Activated T-cell treated with anti-CD3 and anti-CD28 coated beads for 24 hours (primary cell): ENCODE measurements at regions not wholly inside any gene's neighbourhood (a gene's known extent, or its start where the extent isn't known, plus 50 kb on each side); places are given as distances from the start of the nearest gene placed in this dataset.
"Not testable (repeated sequence)": the region's sequence is repeated elsewhere in the genome, so short reads cannot be mapped to it uniquely, and the experiment has no call there.

Experiments used
- DNase-seq: peaks from one replicate; pipeline ENCODE4 v3.0.0-alpha.2; 2020; ENCODE audit warnings: low read depth

DNA sequence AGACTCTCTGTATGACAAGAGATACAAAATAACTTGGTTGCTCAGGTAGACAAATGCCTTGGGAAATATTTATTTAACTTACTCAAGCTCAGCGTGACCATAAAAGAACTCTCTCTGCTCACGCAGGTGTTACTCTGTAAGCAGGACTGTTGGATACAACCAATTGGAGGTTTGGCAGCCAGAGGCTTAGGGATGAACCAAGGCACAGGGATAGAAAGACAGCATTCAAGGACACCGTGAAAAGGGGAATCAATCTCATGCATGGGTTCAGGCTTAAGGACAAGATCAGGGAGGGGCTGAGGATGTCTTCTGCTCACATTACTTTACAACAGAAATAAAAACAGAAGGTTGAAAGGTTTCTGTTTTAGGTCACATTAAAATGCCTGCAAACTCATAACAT lies 389.0 kb upstream of the BRINP1 start:
- DNase-seq = no peak

DNA sequence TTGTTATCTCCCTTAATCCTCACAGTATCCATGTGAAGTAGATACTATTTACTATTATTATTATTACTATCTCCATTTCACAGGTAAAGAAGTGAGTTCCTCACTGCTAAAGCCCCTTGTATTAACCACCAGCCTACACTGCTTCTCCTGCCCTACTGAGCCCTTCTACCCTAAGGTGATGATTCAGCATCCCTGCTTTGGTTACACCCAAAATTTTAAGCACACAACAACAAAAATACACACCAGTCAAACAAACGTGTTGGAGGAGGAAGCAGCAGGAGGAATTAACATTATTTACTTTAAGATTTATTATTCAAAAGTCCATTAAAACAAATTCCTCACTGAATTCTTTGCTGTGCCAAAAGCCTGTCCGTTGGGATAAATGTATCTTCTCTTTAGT lies 370.2 kb upstream of the BRINP1 start:
- DNase-seq = no peak

DNA sequence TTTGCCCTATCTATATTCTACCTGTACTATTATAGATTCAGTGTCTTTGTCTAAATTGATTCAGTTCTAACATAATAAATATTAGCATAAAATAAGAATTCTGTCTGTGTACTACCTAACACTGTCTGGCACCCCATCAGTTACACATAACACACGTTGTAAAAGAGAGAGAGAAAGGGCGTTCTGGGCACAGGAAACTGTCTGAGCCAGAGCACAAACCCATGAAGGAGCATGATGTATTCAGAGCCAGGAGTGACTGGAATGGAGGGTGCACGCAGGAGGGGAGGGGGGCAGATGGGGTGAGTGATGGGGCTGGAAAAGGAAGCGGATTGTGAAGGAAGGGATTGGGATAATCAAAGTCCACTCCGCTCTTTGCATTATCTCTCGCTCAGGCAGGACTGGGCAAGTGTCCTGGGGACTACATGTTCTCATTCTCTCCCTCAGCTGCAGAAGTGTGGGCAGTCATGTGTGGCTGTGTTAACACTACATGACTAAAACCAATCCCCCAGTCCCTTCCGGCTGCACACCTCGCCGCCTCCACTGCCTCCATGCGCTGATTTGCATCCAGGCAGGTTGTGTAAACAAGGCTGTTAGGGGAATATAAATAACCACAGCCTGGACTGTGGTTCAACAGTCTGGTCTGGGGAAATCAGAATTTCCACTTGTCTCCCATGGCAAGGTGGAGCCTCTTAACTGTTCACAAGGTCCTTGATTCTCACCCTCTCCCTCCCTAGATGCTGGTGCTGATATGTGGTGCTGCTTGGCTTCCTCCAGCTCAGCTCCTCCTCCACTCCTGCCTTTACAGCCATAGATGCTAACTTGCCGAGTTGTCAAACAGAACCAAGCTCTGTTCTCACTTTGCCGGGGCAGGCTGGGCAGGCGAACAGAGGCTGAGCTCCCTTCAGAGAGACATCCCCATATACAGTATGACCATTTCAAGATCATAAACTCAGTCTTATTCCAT lies 367.5 kb upstream of the BRINP1 start:
- no peak for DNase-seq

GRCh38 chr9:119727988-119728387 lies 358.8 kb upstream of the BRINP1 start:
- DNase-seq = no peak

- DNase-seq = no peak
Measured at GRCh38 chr9:119726035-119726434, 356.8 kb upstream of the BRINP1 start.

DNA sequence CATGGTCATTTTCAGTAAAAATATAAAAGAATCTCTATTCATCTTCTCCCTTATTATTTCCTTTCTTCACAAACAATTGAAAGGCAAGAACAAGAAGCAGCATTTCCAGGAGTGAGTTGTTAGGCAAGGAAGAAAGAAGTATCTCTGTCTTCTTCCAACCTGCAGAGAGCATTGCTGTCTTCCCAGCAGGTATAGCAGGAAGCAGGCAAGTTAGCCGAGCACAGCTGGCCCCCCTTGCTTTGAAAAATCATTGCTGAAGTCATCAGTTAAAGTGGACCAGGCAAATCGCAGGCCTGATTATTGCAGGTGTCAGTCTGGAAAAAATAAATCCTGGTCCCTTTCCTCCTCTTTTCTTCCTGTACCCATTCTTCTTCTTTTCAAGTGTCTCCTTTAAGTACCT lies 353.1 kb upstream of the BRINP1 start:
- DNase-seq = no peak

- DNase-seq = no peak
Measured at GRCh38 chr9:119712325-119712724, 343.1 kb upstream of the BRINP1 start.

DNA sequence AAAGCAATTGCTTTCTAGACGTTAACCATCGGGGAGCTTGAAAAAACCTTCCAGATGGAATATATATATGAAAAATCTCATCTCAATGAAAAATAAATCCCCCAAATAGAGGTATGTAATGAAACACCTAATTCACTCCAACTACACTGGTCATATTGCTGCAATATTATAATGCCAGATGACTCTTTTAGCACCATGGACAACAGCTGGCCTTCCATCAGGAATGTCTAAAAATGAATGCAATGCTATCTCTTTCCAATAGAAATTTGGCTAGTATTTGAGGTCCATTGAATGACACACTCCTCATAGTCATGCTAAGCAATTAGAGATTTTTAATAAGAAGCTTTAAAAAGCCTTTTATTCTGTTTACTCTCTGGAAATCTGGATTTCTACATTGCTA lies 340.2 kb upstream of the BRINP1 start:
- DNase-seq = no peak

DNA sequence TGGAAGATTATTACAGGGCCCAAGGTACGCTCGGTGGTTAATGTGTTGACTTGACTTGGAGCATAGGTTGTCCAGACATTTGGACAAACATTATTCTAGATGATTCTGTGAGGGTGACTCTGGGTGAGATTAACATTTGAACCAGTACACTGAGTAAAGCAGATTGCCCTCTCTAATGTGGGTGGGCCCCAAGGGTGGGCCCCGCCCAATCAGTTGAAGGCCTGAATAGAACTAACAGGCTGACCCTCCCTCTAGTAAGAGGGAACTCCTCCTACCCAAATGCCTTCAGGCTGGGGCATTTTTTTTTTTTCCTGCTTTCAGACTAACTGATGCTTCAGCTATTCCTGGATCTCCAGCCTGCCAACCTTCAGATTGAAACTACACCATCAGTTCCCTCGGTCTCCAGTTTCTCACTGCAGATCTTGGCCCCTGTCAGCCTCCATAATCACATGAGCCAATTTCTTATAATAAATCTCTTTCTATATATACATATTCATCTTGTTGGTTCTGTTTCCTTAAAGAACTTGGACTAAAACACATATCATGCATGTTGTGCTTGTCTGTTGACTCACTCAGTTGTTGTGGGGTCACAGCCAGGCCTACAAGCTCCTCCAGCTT lies 338.1 kb upstream of the BRINP1 start:
- no peak for DNase-seq

GRCh38 chr9:119701651-119702050 lies 332.4 kb upstream of the BRINP1 start:
- DNase-seq = no peak

GRCh38 chr9:119698535-119698934 lies 329.3 kb upstream of the BRINP1 start:
- no peak for DNase-seq

GRCh38 chr9:119697996-119698395 lies 328.8 kb upstream of the BRINP1 start:
- DNase-seq = no peak

DNA sequence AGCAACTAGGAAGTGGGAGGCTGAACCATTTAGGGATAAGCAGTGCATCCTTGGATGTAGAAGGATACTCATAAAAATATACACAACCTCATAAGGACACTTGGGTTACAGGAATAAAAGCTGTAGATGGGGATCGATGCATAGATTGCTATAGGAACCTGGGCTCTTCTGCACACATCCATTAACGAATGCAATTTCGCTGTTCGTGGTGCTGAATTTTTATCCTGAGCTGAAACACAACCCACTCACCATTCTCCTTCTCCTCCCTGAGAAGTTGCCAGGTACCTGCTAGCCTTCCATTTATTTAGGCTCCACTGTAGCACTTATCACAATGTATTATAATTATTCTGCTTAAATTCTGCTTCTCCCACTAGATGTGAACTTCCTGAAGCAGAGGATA lies 320.6 kb upstream of the BRINP1 start:
- no peak for DNase-seq

DNA sequence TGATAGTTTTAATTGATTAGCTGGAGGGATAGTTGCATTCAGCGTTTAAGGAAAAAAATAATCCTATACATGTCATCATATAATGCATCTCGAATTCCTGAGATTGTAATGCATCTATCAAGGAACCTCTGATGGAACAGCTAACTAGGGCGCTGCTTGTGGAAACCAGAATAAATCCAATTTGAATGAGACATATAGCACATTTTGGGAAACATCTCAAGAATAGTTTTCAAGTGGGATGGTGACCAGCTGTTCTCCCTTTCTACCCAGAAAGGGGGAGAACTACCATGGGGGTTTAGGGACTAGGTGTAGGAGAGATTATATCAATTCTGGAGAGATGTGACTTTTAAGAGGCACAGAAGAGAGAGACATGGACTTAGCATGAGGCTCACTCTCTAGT lies 319.3 kb upstream of the BRINP1 start:
- DNase-seq = no peak

DNA sequence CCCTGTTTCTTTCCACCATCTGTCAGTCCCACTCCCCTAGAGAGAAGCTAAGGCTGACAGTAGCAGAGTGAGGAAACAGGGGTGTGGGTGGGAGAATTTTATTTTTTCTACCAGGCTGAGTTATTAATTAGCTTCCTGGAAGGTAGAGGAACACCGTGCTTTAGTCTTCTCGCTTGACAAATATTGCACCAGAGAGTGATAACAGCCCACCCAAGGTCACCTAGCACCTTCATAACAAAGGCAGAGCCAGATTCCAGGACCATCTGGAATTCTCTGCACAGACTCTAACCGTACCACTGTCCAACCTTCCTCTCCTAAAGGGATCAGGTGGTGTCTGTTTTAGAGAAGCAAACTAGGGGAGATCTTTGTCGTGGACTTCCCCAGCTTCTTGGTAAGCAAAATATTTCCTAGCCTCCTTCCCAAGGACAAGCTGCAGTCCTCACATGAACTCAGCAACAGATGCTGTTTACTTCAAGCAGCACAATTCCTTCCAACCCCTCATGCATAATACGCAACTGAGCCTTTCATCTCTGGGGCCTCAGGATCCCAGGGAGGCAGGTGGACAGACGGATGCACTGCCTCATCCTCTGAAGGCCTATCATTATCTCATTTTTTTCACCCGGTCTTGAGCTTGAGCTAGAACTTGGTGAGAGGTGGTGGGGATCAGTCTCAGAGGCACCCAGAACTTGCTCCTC lies 308.7 kb upstream of the BRINP1 start:
- DNase-seq = no peak

- no peak for DNase-seq
Measured at GRCh38 chr9:119675951-119676350, 306.7 kb upstream of the BRINP1 start.

DNA sequence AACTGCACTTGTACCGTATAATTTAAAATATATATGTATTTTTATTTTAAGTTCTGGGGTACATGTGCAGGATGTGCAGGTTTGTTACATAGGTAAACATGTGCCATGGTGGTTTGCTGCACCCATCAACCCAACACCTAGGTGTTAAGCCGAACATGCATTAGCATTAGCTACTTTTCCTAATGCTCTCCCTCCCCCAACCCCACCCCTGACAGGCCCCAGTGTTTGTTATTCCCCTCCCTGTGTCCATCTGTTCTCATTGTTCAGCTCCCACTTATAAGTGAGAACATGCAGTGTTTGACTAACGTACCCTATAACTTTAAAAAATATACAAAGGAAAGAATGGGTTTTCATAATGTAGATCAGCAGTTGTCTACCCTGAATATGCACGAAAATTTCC lies 303.5 kb upstream of the BRINP1 start:
- DNase-seq = not testable (repeated sequence)

DNA sequence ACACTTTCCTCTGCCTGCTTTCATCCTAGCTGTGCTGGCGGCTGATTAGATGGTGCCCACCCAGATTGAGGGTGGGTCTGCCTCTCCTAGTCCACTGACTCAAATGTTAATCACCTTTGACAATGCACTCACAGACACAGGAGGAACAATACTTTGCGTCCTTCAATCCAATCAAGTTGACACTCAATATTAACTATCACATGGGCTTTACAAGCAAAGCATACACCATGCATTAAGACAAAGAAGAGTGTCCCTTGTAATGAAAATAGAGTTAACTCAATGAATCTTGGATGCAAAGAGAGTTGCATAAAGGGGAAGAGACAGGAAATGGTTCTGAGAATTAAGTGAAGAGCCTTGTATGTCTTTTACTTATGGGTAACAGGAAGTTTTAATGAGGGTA lies 298.7 kb upstream of the BRINP1 start:
- no peak for DNase-seq

- DNase-seq = no peak
Measured at GRCh38 chr9:119667163-119667562, 297.9 kb upstream of the BRINP1 start.

- no peak for DNase-seq
Measured at GRCh38 chr9:119662329-119662728, 293.1 kb upstream of the BRINP1 start.

GRCh38 chr9:119652931-119653330 lies 283.7 kb upstream of the BRINP1 start:
- DNase-seq = no peak

GRCh38 chr9:119649205-119649604 lies 280.0 kb upstream of the BRINP1 start:
- DNase-seq = no peak
